ENCODE measurements at regions not wholly inside any gene's neighbourhood (a gene's known extent, or its start where the extent isn't known, plus 50 kb on each side); places are given as distances from the start of the nearest gene placed in this dataset.

- Histone ChIP-seq H3K27me3 (ENCODE audit: insufficient read depth, low read length) (no peaks in the 10 kb centered on the region), H3K4me1 (ENCODE audit: insufficient read depth, low read length) (no peaks in the 10 kb centered on the region), H3K14ac (ENCODE audit: insufficient read depth, low read length) (no peak overlapping the region), H3K4ac (ENCODE audit: low read depth, low read length) (no peak overlapping the region), H3K18ac (ENCODE audit: insufficient read length, low read depth, low read length) (no peak overlapping the region), H3T11ph (ENCODE audit: low read length) (no peak overlapping the region), H2BK20ac (ENCODE audit: low read depth, low read length, poor library complexity, severe bottlenecking) (no peak overlapping the region), H3K4me2 (ENCODE audit: insufficient read depth, insufficient read length, low read length) (no peak overlapping the region), H2BK12ac (ENCODE audit: insufficient read length, low read depth, low read length) (no peak overlapping the region), H3K9ac (ENCODE audit: extremely low read depth, insufficient read length, low read length) (no peak overlapping the region), H4K8ac (replicated peaks; ENCODE audit: insufficient read length, low read depth, low read length) (no peak overlapping the region), H3K9me3 (ENCODE audit: control insufficient read depth, low read depth, low read length) (peaks cover 98% of the 10 kb centered on the region), H2AFZ (ENCODE audit: low read length) (no peak overlapping the region), H3K79me2 (ENCODE audit: insufficient read depth, low read length) (no peaks in the 10 kb centered on the region), H3K27ac (ENCODE audit: insufficient read length, low read depth, low read length) (no peak overlapping the region), H2BK120ac (ENCODE audit: low read depth, low read length, poor library complexity, severe bottlenecking) (no peak overlapping the region), H2AK5ac (ENCODE audit: insufficient read length, low read length) (no peak overlapping the region), H4K91ac (ENCODE audit: insufficient read length, low read depth, low read length) (no peak overlapping the region), H3K79me1 (ENCODE audit: insufficient read depth, low read depth, low read length, poor library complexity, severe bottlenecking) (no peaks in the 10 kb centered on the region), H4K5ac (ENCODE audit: insufficient read length, low read depth, low read length) (no peak overlapping the region), H2BK5ac (ENCODE audit: insufficient read length, low read length) (no peak overlapping the region), H4K20me1 (ENCODE audit: control insufficient read depth, insufficient read depth, insufficient read length) (no peaks in the 10 kb centered on the region), H3K56ac (ENCODE audit: insufficient read length, low read depth, low read length) (no peak overlapping the region), H2BK15ac (ENCODE audit: low read depth, low read length) (no peak overlapping the region), H3K23me2 (ENCODE audit: insufficient read length, low read depth, low read length, poor library complexity, severe bottlenecking) (no peaks in the 10 kb centered on the region), H3K23ac (ENCODE audit: insufficient read length, low read depth, low read length) (no peak overlapping the region)
- no peak for DNase-seq
- Mint-ChIP-seq H3K36me3 (ENCODE audit: insufficient read depth in 1 of 3, low read depth in 3 of 3) (peaks cover 33 to 39% (median 36%) of the 10 kb centered on the region in 3 experiments), H3K27me3 (ENCODE audit: low read depth) (no peaks in the 10 kb centered on the region; the same call in none of the 2 replicates), H3K9me3 (peaks cover 98 to 100% of the 10 kb centered on the region in 2 experiments), H3K27ac (no peak overlapping the region), H3K4me1 (no peaks in the 10 kb centered on the region), H3K4me3 (no peak overlapping the region)
- TF ChIP-seq CTCF (conservative IDR thresholded peaks at IDR 0.05), result no peak
- WGBS (ENCODE audit: extremely low coverage, insufficient read length, low lambda C conversion rate), result no CpG with 5 or more reads among the region's 13 CpGs
Measured at GRCh38 chr13:18951412-18951811, 230.2 kb downstream of the TUBA3C start.
